Activated CD8-positive, alpha-beta T cell treated with anti-CD3 and anti-CD28 coated beads for 36 hours (primary cell): ENCODE measurements at regions not wholly inside any gene's neighbourhood (a gene's known extent, or its start where the extent isn't known, plus 50 kb on each side); places are given as distances from the start of the nearest gene placed in this dataset.

Source experiments
- ATAC-seq: fragments of 200-7000 bp; cut with Tn5 transposase; one replicate; pipeline ENCODE4 v1.10.0; 2021; ENCODE audit warnings: mild to moderate bottlenecking, moderate library complexity
- CTCF ChIA-PET: fragments of 350-600 bp; sonication (Branson Sonifier 250); formaldehyde crosslinking; loops from one replicate; lab custom pipeline; 2021; ENCODE audit warnings: antibody characterized with exemption; lab: Charles Lee
- POLR2A ChIA-PET: fragments of 350-600 bp; sonication (Branson Sonifier 250); formaldehyde crosslinking; loops from one replicate; lab custom pipeline; 2021; ENCODE audit warnings: antibody characterized with exemption; lab: Charles Lee
- DNase-seq: peaks from one replicate; pipeline ENCODE4 v3.0.0-alpha.2; 2020
- H3K27ac Mint-ChIP-seq: one replicate; pipeline ENCODE4 v1.8.0; 2021; ENCODE audit warnings: mild to moderate bottlenecking, mixed read lengths
- H3K27me3 Mint-ChIP-seq: one replicate; pipeline ENCODE4 v1.8.0; 2021; ENCODE audit warnings: mixed read lengths
- H3K36me3 Mint-ChIP-seq: one replicate; pipeline ENCODE4 v1.8.0; 2021; ENCODE audit warnings: low read depth, mixed read lengths
- H3K4me1 Mint-ChIP-seq: one replicate; pipeline ENCODE4 v1.8.0; 2021; ENCODE audit warnings: low read depth, mixed read lengths
- H3K4me3 Mint-ChIP-seq: one replicate; pipeline ENCODE4 v1.8.0; 2021; ENCODE audit warnings: mild to moderate bottlenecking, moderate library complexity, mixed read lengths
- H3K9me3 Mint-ChIP-seq: one replicate; pipeline ENCODE4 v1.8.0; 2021; ENCODE audit warnings: mixed read lengths
- intact Hi-C: fragments of 100-400 bp; cut with micrococcal nuclease; formaldehyde crosslinking; loops from one replicate; pipeline ENCODE4 v1.10.0; 2022
- TF ChIP-seq, protein P1 (sequence below): fragments of 200-600 bp; IDR thresholded peaks from one replicate; pipeline ENCODE4 v1.8.0; 2022; ENCODE audit warnings: antibody characterized with exemption, mild to moderate bottlenecking

DNA sequence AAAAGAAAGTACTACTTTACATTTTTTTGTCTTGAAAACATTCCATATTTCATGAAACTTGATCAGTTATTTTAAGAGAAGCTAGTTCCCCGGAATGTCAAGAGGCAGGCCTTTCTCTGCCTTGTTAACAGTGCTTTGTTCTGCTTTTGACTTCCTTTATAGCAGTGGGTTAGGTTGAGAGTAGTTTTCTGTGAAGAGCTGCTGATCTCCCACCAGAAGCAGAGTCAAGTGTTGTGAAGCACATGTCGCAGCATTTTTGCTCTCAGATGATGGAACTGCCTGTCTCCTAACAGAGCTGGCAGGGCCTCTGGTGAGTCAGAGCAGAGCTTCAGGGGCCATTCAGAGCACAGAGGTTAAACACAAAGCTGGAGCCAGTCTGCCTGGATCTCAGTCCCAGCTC lies 871.8 kb downstream of the SLC4A3 start:
- CTCF ChIA-PET = no interaction called here

DNA sequence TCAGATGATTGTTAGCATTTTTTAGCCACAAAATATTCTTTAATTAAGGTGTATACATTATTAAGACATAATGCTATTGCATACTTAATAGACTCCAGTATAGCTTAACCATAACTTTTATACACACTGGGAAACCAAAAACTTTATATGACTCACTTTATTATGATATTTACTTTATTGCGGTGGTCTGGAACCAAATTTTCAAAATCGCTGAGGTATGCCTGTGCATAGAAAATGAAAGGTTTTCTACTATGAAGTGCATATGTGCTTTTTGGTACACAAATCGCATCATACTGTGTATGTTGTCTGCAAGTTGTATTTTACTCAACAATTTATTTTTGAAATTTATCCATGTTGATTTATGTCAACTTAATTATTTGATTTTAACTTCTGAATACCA lies 875.1 kb downstream of the SLC4A3 start:
- no peak for DNase-seq
- no peaks in the 10 kb centered on the region for H3K27me3 Mint-ChIP-seq
- CTCF ChIA-PET = no interaction called here
- no peaks in the 10 kb centered on the region for H3K36me3 Mint-ChIP-seq
- no peak overlapping the region for H3K27ac Mint-ChIP-seq
- intact Hi-C loops = no loop called here
- POLR2A ChIA-PET = no interaction called here
- H3K9me3 Mint-ChIP-seq = no peaks in the 10 kb centered on the region
- H3K4me3 Mint-ChIP-seq = no peak overlapping the region
- H3K4me1 Mint-ChIP-seq = no peaks in the 10 kb centered on the region
- TF ChIP-seq, protein P1, sequence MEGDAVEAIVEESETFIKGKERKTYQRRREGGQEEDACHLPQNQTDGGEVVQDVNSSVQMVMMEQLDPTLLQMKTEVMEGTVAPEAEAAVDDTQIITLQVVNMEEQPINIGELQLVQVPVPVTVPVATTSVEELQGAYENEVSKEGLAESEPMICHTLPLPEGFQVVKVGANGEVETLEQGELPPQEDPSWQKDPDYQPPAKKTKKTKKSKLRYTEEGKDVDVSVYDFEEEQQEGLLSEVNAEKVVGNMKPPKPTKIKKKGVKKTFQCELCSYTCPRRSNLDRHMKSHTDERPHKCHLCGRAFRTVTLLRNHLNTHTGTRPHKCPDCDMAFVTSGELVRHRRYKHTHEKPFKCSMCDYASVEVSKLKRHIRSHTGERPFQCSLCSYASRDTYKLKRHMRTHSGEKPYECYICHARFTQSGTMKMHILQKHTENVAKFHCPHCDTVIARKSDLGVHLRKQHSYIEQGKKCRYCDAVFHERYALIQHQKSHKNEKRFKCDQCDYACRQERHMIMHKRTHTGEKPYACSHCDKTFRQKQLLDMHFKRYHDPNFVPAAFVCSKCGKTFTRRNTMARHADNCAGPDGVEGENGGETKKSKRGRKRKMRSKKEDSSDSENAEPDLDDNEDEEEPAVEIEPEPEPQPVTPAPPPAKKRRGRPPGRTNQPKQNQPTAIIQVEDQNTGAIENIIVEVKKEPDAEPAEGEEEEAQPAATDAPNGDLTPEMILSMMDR = no peak
- ATAC-seq = no peak

More for the DNA sequence above, 871.8 kb downstream of the SLC4A3 start:
- intact Hi-C loops = no loop called here
- Mint-ChIP-seq H3K27ac (no peak overlapping the region), H3K36me3 (no peaks in the 10 kb centered on the region), H3K27me3 (no peaks in the 10 kb centered on the region), H3K4me1 (no peaks in the 10 kb centered on the region), H3K9me3 (no peaks in the 10 kb centered on the region), H3K4me3 (no peak overlapping the region)
- TF ChIP-seq, protein P1 = no peak
- ATAC-seq (no peak), DNase-seq (no peak)
- POLR2A ChIA-PET = no interaction called here

DNA sequence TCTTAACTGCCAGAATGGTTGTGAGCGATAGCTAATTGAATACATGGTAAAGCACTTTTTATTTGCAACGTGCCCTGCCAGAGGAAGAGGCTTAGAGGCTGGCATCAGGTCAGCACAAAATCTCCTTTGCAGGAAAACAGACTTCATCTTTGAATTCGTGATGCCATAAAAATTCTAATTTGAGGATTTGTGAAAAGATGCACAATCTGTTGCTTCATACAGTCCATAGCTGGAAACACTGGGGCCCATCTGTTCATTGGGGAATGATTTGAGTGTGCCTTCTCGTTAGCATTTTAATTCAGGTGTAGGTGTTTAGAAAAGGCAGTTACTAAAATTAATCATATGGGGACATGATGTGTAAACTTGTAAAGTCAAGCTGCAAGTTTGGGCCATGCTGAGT lies 876.0 kb downstream of the SLC4A3 start:
- CTCF ChIA-PET = no interaction called here
- H3K4me3 Mint-ChIP-seq = no peak overlapping the region
- no peaks in the 10 kb centered on the region for H3K27me3 Mint-ChIP-seq
- H3K27ac Mint-ChIP-seq = no peak overlapping the region
- POLR2A ChIA-PET = no interaction called here
- TF ChIP-seq, protein P1 = no peak
- ATAC-seq = no peak
- intact Hi-C loops = no loop called here
- H3K36me3 Mint-ChIP-seq = no peaks in the 10 kb centered on the region
- no peak for DNase-seq
- H3K9me3 Mint-ChIP-seq = no peaks in the 10 kb centered on the region
- no peaks in the 10 kb centered on the region for H3K4me1 Mint-ChIP-seq

DNA sequence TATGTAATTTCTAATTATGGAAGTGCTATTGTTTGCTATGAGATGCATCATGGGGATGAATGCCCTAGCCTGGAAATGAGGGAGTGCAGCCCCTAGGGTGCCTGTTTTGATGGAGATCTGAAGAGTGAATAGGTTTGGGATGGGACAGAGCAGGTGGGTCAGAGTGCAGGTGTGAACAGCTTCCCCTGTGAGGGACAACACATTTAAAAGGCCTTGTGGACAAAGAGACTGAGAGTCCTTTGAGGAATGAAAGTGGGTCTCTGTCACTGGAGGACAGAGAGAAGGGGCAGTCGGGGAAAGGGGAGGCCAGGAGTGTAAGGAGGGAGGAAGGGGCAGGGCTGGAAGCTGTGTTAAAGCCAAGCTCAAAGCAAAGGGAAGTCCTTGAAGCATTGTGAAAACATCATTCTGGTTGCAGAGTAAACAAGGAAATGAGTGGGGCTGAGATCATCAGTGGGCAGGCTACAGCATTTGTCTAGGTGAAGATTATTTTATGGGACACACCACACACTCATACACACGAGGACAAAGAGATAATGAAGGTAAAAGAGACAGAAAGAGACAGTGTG lies 877.6 kb downstream of the SLC4A3 start:
- no peaks in the 10 kb centered on the region for H3K36me3 Mint-ChIP-seq
- no peak overlapping the region for H3K4me3 Mint-ChIP-seq
- intact Hi-C loops = no loop called here
- CTCF ChIA-PET = no interaction called here
- H3K27ac Mint-ChIP-seq = no peak overlapping the region
- no peak for ATAC-seq
- H3K9me3 Mint-ChIP-seq = no peaks in the 10 kb centered on the region
- DNase-seq = no peak
- H3K4me1 Mint-ChIP-seq = no peaks in the 10 kb centered on the region
- POLR2A ChIA-PET = no interaction called here
- no peaks in the 10 kb centered on the region for H3K27me3 Mint-ChIP-seq
- TF ChIP-seq, protein P1 = no peak

DNA sequence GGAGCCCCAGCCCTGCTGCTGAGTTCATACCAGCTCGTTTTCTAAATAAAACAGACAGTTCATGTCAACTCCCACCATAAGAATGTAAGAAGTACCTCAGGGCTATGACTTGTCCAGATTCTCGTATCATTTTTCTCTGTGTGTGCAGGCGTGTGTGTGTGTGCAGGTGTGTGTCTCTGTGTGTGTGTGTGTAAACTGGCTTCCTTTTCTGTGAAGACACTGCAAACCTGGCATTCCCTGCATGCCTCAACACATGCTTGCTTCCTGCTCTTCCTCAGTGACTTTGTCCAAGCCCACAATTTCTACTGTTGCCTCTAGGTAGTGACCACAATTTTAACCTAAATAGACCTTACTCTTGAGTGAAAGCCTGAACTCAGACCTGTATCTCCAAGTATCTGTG lies 879.0 kb downstream of the SLC4A3 start:
- Mint-ChIP-seq H3K36me3 (no peaks in the 10 kb centered on the region), H3K27me3 (no peaks in the 10 kb centered on the region), H3K27ac (no peak overlapping the region), H3K4me3 (no peak overlapping the region), H3K9me3 (no peaks in the 10 kb centered on the region), H3K4me1 (no peaks in the 10 kb centered on the region)
- DNase-seq (no peak), ATAC-seq (no peak)
- intact Hi-C loops = no loop called here
- TF ChIP-seq, protein P1 = no peak
- POLR2A ChIA-PET = no interaction called here
- CTCF ChIA-PET = no interaction called here
